HG03135 (cell line): ENCODE measurements at regions not wholly inside any gene's neighbourhood (a gene's known extent, or its start where the extent isn't known, plus 50 kb on each side); places are given as distances from the start of the nearest gene placed in this dataset.

Experiments used
- ATAC-seq: cut with Tn5 transposase; IDR thresholded peaks from one replicate; pipeline ENCODE4 v1.9.1; 2021; ENCODE audit warnings: mild to moderate bottlenecking, moderate library complexity; ENCODE audit not compliant: unreplicated experiment

DNA sequence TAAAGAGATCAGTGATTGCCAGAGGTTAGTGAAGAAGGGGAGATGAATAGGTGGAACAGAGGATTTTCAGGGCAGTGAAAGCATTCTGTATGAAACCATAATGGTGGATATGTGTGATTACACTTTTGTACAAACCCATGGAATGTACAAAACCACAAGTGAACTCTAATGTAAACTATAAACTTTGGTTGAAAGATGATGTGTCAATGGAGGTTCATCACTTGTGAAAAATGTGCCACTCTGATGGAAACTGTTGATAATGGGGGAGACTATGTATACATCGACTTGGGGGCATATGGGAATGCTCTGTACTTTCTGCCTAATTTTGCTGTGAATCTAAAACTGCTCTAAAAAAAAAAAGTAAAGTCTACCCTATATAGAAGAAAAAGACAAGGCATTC lies 68.7 kb upstream of the ARHGEF3 start:
- no peak for ATAC-seq

DNA sequence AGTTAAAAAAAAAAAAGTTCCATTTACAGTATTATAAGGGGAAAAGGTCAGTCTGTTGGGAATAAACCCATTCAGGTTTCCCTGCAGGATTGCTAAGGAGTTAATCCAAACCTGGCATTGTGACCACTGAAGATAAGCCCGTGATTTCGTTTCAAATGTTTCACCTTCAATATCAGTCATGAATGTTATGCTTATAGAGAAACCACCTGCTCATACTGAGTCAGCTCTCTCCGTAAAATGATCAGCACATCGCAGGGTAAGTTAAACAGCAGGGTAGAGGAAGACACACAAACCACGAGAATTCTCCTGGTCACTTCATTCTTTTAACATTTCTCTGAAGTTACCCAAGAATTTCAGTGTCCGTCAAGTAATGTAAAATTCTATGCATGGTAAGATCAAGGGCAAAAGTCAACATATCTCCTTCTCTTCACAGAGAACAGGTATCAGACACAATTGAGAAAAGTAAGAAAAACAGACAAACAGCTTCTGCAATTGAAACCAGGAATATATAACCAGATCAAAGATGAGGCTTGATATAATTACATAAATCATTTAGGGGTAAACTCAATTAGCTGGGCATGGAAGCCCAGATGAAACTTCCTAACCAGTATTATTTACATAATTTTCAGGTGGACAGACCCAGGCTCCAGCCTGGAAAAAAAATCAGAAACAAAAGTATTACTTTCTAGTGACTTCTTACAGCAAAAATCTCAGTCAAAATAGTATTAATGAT lies 67.6 kb upstream of the ARHGEF3 start:
- no peak for ATAC-seq

DNA sequence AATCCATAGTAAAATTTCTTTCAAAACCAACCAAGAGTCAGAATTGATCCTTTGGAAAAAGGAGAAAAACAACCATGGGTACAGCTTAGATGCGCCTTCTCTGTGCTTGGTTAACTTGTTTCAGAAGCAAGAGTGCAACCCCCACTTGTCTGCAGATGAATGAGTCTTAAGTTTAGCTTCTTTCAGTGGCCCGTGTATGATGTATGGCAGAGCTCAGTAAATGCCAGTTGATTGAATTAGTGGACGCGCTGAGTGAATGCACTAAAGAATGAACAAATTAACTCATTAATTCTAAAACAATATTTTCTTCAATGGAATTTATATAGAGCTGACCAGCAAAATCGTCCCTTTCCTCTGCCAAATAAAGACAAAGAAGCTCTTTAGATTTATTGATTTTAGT lies 67.0 kb upstream of the ARHGEF3 start:
- no peak for ATAC-seq

DNA sequence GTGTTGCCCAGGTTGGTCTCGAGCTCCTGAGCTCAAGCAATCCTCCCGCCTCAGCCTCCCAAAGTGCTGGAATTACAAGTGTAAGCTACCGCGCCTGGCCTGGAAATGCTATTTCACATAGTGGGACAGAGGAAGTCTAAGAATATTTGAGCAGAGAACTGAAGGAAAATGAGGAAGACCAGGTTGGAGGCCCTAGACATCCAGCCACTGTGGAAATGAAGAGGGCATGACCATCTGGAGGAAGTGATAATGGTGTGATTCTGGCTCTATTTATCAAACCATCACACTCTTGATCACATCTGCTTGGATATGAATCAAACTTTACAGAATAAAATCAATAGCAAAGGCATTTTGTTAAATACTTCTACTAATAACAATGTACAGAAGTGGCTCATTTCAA lies 65.9 kb upstream of the ARHGEF3 start:
- ATAC-seq, result no peak

DNA sequence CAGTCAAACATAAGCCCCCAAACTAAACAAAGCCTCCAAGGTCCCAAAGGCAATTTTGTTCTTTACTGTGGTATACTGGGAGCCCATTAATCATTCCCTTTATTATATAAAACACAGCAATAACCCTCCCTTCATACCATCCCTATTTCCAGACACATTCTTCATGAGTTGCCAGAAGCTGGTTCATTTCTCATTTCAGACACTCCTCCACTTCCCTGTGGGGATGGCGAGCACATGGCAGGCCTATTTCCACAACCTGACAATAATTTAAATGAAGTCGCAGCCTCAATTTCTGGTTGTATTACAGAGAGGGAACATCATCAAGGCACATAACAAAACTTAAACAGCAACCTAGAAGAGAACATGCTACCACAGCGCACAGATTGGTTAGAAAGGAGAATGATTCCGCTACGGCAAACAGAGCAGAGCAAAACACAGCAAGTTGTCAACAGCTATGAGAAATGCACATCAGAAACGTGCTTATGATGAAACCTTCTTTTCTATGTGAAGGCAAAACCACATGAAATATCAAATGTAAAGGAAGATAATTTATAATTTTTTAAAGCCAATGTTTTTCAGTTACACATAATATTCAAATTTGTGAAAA lies 63.3 kb upstream of the ARHGEF3 start:
- no peak for ATAC-seq

DNA sequence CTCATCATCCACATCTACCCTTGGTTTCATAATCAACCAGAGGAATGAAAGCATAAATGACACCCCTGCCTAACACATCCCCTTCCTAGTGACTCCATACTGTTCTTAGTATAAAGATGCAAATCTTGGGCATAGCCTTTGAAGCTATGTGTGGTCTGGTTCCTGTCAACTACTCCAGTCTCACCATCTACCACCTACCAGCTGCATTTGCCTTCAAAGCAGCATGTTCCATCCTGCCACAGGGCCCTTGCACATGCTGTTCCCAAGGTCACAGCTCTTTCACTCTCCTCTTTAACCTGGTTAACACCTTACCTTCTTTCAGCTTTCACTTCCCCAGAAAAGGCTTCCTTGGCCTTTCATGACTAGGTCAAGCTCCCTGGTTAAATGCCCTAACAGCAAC lies 62.3 kb upstream of the ARHGEF3 start:
- no peak for ATAC-seq

DNA sequence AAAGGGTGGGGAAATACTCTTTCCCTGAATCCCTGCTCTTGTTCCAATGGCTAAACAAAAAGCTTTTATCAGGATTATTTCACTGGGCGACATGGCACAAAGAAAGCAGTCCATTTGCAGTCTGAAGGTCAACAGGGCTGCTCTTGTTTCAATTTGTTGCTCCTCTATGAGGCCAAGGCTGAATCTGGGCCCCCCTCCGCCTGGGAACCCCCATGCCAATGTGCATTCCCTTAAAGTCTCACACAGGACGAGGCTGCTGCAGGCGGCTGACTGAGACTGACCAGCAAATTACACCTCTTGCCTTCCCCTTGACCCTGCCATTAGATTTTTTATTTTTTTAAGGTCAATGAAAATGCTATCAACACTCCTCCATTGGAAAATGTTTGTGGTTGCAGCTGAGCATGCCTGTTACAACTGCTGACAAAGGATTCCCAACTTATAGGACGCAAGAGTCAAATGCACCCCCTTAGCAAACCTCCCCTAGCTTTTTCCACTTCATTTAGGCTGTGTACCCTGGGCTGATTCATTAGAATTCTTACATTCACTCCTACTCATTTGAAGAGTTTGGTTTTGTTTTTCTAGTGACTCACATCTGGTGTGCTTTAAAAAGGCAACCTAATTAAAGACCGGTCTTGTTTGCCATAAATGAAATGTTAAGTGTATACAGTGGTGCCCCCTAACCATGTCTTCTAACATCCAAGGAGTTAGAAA lies 60.8 kb upstream of the ARHGEF3 start:
- no peak for ATAC-seq

DNA sequence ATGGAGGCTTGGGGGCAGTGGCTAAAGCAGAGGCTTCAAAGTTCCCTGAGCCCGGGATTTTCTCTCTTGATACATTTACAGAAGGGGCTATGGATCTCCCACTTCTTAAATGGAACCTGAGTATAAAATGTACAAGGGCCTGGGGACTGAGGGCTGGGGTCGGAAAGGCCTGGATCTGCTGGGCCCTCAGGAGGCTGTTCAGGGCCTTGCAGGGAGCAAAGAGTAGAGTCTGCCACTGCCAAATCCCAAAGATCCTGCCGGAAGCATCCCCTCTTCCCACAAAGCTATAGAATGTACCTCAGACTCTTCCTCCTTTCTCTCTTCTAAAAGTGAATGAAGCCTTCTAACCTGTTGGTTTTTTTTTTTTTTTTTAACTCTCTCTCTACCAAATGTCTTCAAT lies 59.8 kb upstream of the ARHGEF3 start:
- ATAC-seq, result no peak

DNA sequence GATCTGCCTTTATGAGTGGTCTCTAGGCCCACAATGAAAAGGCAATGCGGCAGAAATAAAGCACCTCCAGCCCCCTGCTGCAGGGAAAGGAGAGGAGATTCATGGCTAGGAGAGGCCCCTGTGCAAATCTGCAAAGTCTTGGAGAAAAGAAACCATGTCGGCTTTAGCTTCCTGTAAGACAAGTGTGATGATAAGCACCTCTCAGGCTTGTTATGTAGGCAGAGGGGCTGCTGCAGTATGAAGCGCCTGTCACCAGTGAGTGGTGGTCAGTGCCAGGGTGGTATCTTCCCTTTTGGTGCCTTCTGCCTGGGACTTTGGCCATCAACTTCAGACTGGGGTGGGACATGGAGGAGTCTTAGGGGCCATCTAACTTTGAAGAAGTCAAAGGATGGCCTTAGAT lies 59.2 kb upstream of the ARHGEF3 start:
- no peak for ATAC-seq

DNA sequence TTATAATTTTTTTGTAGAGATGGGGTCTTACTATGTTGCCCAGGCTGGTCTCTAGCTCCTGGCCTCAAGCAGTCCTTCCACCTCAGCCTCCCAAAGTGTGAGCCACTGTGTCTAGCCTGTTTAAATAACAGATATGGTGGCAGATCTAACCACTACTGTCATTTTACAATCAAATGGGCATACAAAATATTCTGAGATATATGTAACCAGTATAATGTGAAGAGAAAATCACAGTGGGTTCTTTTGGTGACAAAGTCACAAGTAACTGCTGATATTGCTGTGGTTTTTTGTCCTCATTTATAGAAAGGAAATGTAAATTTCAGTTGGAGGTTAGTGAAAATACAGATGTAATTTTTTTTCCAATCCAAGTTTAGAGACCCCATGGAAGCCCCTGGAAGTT lies 58.6 kb upstream of the ARHGEF3 start:
- no peak for ATAC-seq

DNA sequence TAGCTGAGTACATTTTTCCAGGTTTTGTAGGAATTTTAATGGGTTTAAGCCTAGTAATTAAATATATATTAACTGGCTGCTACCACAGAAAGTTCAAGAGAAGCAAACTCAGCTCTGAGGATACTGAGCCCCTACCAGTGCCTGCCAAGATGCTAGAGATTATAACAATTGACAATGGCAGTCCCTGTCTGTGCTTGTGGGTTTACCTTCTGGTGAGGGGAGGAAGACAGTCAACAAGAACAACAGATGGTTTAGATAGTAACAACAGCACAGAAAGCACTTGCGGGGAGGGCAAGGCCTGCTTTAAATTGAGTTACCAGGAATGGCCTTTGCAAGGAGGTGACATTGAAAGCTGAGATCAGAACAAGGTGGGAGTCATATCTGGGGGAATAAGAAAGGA lies 56.6 kb upstream of the ARHGEF3 start:
- ATAC-seq, result no peak

DNA sequence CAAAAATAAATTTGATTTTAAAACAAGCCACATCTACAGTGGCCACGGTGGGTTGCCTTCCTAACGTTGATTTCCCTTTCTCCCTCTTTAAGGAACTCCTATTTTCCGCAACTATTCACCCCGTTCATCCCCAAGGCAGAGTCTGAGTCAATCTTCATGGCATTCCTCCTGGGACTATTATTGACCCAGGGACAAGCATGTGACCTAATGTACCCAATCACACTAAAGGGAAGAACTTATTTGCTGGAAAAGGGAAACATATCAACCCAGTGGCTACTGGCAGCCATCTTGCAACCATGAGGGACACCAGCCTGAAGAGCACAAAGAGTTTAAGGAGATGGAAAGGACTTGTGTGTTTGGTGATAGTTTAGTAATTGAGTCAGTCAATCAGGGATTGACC lies 55.4 kb upstream of the ARHGEF3 start:
- ATAC-seq, result no peak

DNA sequence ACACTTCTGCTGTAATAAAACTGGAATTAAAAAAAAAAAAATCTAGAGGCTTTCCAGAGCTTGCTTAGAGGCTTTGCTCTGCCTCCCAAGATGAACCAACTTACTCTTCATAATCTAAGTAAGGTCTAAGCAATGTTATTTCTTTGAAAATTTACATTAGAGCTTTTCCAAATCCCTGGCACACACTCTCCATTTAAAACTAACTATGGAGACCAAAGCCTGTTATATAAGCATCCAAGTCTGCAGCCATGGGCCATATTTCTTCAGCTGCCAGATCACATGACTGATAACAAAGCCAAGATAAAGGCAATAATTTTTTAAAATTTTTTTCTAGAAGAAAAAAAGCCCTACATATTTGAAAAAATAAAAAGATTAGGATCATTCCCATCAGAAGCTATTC lies 55.0 kb upstream of the ARHGEF3 start:
- ATAC-seq, result no peak

DNA sequence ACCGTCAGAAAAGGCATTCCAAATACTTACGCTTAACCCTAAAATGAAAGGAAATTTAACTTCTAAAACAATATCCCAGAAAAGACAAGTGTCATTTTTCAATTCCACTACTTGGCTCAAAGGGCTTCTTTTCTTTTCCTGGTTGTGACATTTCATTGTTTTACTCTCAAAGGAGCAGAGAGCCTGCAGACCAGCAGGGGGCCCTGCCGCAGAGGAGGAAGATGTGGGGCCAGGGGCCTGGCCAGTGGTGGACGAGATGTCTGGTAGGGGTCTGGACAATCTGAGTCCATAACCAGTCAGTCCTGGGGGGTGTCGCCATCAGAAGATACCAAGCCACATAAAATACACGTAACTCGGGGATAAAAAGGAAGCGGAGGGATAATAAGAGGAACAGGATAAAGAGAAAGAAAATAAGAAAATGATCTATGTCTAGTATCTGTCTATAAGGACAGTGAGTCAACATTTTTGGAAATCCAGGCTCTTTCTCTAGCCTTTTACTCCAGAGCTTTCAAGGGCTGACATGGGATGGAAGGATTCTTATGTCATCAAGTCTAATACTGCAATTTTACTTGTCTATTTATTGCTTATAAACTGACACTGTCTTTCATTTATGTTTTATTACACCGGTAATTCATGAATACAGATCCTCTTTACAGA lies 54.2 kb upstream of the ARHGEF3 start:
- ATAC-seq, result no peak

DNA sequence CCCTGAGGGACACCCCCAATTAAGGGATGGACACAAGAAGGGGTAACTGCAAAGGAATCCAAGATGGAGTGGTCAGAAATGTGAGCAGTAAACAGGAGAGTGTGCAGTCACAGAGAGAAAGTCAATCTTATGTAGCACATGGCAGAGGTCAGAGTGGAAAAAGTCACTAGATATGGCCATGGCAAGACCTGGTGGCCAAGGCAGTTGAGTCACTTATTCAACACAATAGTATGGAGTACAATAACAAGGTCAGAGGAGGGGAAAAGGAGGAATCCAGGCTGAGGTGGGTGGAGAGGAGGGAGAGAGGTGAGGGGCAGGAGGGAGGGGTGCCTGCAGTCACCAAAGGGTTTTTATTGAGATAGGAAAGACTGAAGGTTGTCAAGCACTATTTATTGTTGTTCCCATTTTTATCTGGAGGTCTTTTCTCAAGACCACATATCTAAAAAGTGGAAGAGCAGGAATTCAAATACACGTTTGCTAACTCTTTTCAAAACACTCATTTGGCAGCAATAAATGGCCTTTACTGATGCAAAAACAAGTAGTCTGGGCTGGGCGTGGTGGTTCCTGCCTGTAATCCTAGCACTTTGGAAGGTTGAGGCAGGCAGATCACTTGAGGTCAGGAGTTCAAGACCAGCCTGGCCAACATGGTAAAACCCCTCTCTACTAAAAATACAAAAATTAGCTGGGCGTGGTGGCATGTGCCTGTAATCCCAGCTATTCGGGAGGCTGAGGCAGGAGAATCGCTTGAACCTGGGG lies 53.3 kb upstream of the ARHGEF3 start:
- no peak for ATAC-seq

DNA sequence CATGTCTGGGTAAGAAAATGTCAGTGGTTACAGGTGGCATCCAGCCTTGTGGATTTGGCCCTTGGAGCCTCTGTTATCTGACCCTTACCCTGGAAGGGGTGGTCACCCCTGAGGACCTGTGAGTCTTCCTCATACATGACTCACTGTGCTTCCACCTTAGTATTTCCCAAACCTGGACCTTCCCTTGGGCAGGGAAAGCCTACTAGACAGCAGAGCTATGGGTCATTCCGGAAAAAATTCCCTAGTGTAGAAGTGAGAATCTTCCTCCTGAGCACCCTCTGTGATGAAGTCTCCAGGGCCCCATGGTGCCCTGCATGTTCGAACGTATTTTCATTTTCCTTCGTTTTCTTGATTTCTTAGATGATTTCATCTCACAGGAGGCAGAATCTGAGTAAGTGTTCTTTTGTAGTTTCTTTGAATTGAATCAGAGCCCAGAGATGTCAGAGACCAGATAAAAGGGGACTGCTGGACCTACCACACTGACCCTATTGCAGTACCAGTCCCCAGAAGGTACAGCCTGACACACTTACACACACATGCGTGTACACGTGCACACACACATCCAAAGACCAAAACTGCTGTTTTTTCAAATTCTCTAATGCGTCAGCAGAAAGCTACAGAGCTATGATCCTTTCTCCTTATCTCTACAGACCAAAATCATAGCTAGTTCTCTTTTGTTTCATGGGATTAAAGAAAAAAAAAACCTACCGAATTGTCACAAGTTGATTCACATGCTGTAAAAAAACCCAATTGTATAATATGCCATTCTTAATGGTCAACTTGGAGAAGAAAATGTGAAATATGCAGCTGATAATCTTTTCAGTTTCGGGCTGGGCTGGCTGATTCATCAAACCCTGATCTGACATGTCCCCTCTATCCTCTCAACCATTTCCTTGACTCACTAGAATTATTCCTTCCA lies 50.5 kb upstream of the ARHGEF3 start:
- no peak for ATAC-seq
